IPS DF 6.9 (cell line): ENCODE measurements at regions not wholly inside any gene's neighbourhood (a gene's known extent, or its start where the extent isn't known, plus 50 kb on each side); places are given as distances from the start of the nearest gene placed in this dataset.

Experiments used
- DNase-seq: peaks from one replicate; pipeline ENCODE4 v3.0.0-alpha.2; 2013; ENCODE audit warnings: low read depth, low spot score
- H3K27ac ChIP-seq: one replicate; pipeline ENCODE4 v1.5.1; 2013; ENCODE audit warnings: low read length, control low read depth
- H3K27me3 ChIP-seq: 2 replicates; pipeline ENCODE4 v1.6.1; 2013; ENCODE audit warnings: mild to moderate bottlenecking, low read length; ENCODE audit not compliant: control insufficient read depth, insufficient read depth
- H3K36me3 ChIP-seq: 2 replicates; pipeline ENCODE4 v1.6.1; 2013; ENCODE audit warnings: low read length; ENCODE audit not compliant: control insufficient read depth, insufficient read depth
- H3K4me1 ChIP-seq: 2 replicates; pipeline ENCODE4 v1.6.1; 2013; ENCODE audit warnings: low read length; ENCODE audit not compliant: control insufficient read depth, insufficient read depth
- H3K4me3 ChIP-seq: 2 replicates; pipeline ENCODE4 v1.5.1; 2013; ENCODE audit warnings: mild to moderate bottlenecking, low read length
- H3K9me3 ChIP-seq: 2 replicates; pipeline ENCODE4 v1.6.1; 2013; ENCODE audit warnings: low read length, inconsistent platforms; ENCODE audit not compliant: control insufficient read depth, insufficient read depth
- WGBS: extraction: QIAGEN DNeasy Blood & Tissue Kit; methylation state at CpG from one replicate; pipeline ENCODE4 v1.1.7; 2013; ENCODE audit warnings: mixed read lengths, missing lambda C conversion rate; ENCODE audit not compliant: insufficient read length, insufficient coverage; 5-methylcytosine and 5-hydroxymethylcytosine counted together

- H3K36me3 ChIP-seq, result no peaks in the 10 kb centered on the region
Measured at GRCh38 chr2:129302561-129303183, 676.8 kb upstream of the RAB6C start.

GRCh38 chr2:129314120-129314519 is 665.3 kb upstream of the RAB6C start:
- DNase-seq, result no peak
- Histone ChIP-seq H3K4me1 (0 out of 2 replicates have a peak, but pooled peaks cover under 1% of the 10 kb centered on the region), H3K27ac (no peak overlapping the region), H3K4me3 (no peak overlapping the region), H3K9me3 (no peaks in the 10 kb centered on the region), H3K36me3 (no peaks in the 10 kb centered on the region), H3K27me3 (no peaks in the 10 kb centered on the region)
- no CpG with 5 or more reads among the region's 9 CpGs for WGBS

More at GRCh38 chr2:129302561-129303183, 676.8 kb upstream of the RAB6C start:
- Histone ChIP-seq H3K4me3 (no peak overlapping the region), H3K4me1 (0 out of 2 replicates have a peak, but pooled peaks cover 1% of the 10 kb centered on the region), H3K27me3 (no peaks in the 10 kb centered on the region), H3K27ac (no peak overlapping the region), H3K9me3 (no peaks in the 10 kb centered on the region)
- DNase-seq, result no peak
- WGBS, result no CpG with 5 or more reads among the region's 6 CpGs

- Histone ChIP-seq H3K27me3 (no peaks in the 10 kb centered on the region), H3K4me1 (0 out of 2 replicates have a peak, but pooled peaks cover 1% of the 10 kb centered on the region), H3K9me3 (no peaks in the 10 kb centered on the region), H3K36me3 (no peaks in the 10 kb centered on the region), H3K4me3 (no peak overlapping the region), H3K27ac (no peak overlapping the region)
- no CpG with 5 or more reads among the region's 27 CpGs for WGBS
- DNase-seq, result no peak
Measured at GRCh38 chr2:129318581-129319421, 660.7 kb upstream of the RAB6C start.

- no peak for DNase-seq
- no CpG with 5 or more reads among the region's 7 CpGs for WGBS
- no peak overlapping the region for H3K27ac ChIP-seq
- H3K9me3 ChIP-seq, result no peaks in the 10 kb centered on the region
- H3K4me1 ChIP-seq, result 0 out of 2 replicates have a peak, but pooled peaks cover 1% of the 10 kb centered on the region
- no peaks in the 10 kb centered on the region for H3K27me3 ChIP-seq
- H3K4me3 ChIP-seq, result no peak overlapping the region
- no peaks in the 10 kb centered on the region for H3K36me3 ChIP-seq
Measured at GRCh38 chr2:129319422-129319717, 660.1 kb upstream of the RAB6C start.

GRCh38 chr2:129320288-129320687 is 659.2 kb upstream of the RAB6C start:
- H3K27me3 ChIP-seq, result no peaks in the 10 kb centered on the region
- H3K9me3 ChIP-seq, result no peaks in the 10 kb centered on the region
- H3K4me1 ChIP-seq, result 0 out of 2 replicates have a peak, but pooled peaks cover 1% of the 10 kb centered on the region
- no peak for DNase-seq
- no peaks in the 10 kb centered on the region for H3K36me3 ChIP-seq
- no peak overlapping the region for H3K4me3 ChIP-seq
- WGBS, result no CpG with 5 or more reads among the region's 4 CpGs
- H3K27ac ChIP-seq, result no peak overlapping the region

- H3K27me3 ChIP-seq, result no peaks in the 10 kb centered on the region
- DNase-seq, result no peak
- no peak overlapping the region for H3K4me3 ChIP-seq
- no CpG with 5 or more reads among the region's 2 CpGs for WGBS
- H3K36me3 ChIP-seq, result no peaks in the 10 kb centered on the region
- no peaks in the 10 kb centered on the region for H3K9me3 ChIP-seq
- H3K27ac ChIP-seq, result no peak overlapping the region
- no peaks in the 10 kb centered on the region for H3K4me1 ChIP-seq
Measured at GRCh38 chr2:129324349-129324748, 655.1 kb upstream of the RAB6C start.

- no peak for DNase-seq
- Histone ChIP-seq H3K4me1 (no peaks in the 10 kb centered on the region), H3K27ac (no peak overlapping the region), H3K36me3 (no peaks in the 10 kb centered on the region), H3K4me3 (no peak overlapping the region), H3K9me3 (no peaks in the 10 kb centered on the region), H3K27me3 (no peaks in the 10 kb centered on the region)
- no CpG with 5 or more reads among the region's 2 CpGs for WGBS
Measured at GRCh38 chr2:129325151-129325550, 654.3 kb upstream of the RAB6C start.

- no peak overlapping the region for H3K4me3 ChIP-seq
Measured at GRCh38 chr2:129329574-129329973, 649.9 kb upstream of the RAB6C start.

GRCh38 chr2:129330504-129330903 is 649.0 kb upstream of the RAB6C start:
- H3K4me3 ChIP-seq, result no peak overlapping the region
- H3K27ac ChIP-seq, result no peak overlapping the region
- no peaks in the 10 kb centered on the region for H3K9me3 ChIP-seq
- no peak for DNase-seq
- H3K27me3 ChIP-seq, result no peaks in the 10 kb centered on the region
- H3K4me1 ChIP-seq, result no peaks in the 10 kb centered on the region
- WGBS, result no CpG with 5 or more reads among the region's 2 CpGs
- no peaks in the 10 kb centered on the region for H3K36me3 ChIP-seq

More at GRCh38 chr2:129329574-129329973, 649.9 kb upstream of the RAB6C start:
- H3K27ac ChIP-seq, result no peak overlapping the region
- no CpG with 5 or more reads among the region's 4 CpGs for WGBS
- no peaks in the 10 kb centered on the region for H3K9me3 ChIP-seq
- H3K27me3 ChIP-seq, result no peaks in the 10 kb centered on the region
- H3K36me3 ChIP-seq, result no peaks in the 10 kb centered on the region
- DNase-seq, result no peak
- no peaks in the 10 kb centered on the region for H3K4me1 ChIP-seq

- Histone ChIP-seq H3K4me1 (no peaks in the 10 kb centered on the region), H3K9me3 (no peaks in the 10 kb centered on the region), H3K36me3 (no peaks in the 10 kb centered on the region), H3K27me3 (no peaks in the 10 kb centered on the region), H3K4me3 (no peak overlapping the region), H3K27ac (no peak overlapping the region)
- no CpG with 5 or more reads among the region's 7 CpGs for WGBS
- peak; percentile 9 for DNase-seq
Measured at GRCh38 chr2:129331638-129332037, 647.8 kb upstream of the RAB6C start.
